ENCODE measurements at regions not wholly inside any gene's neighbourhood (a gene's known extent, or its start where the extent isn't known, plus 50 kb on each side); places are given as distances from the start of the nearest gene placed in this dataset.

DNA sequence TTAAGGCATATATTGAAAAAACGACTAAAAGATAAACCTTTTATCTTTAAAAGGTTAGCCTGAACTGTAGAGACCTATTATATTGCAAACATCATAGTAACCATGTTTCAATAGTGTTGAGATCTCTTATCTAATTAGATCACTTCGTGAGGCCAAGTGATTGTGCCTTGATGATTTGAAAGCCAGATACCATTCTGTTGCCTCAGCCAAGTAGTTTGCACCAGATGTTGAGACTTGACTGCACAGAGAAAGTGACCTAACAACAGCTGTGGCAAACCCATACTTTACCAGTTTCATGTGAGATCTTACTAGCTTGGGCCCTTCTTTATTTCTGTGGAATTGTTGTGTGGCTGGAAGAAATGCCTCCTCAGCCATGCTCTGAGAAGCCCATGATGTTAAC lies 717.3 kb downstream of the KCNJ2 start:
- H3K36me3 ChIP-seq (ENCODE audit: insufficient read depth, low read length): no peaks in the 10 kb centered on the region
- no peak overlapping the region for H2AFZ ChIP-seq (ENCODE audit: low read length)
- no peaks in the 10 kb centered on the region for H3K27me3 ChIP-seq (ENCODE audit: insufficient read depth, low read length, poor library complexity, severe bottlenecking)
- H3F3A ChIP-seq (ENCODE audit: low read depth): no peaks in the 10 kb centered on the region
- TF ChIP-seq, protein P1, sequence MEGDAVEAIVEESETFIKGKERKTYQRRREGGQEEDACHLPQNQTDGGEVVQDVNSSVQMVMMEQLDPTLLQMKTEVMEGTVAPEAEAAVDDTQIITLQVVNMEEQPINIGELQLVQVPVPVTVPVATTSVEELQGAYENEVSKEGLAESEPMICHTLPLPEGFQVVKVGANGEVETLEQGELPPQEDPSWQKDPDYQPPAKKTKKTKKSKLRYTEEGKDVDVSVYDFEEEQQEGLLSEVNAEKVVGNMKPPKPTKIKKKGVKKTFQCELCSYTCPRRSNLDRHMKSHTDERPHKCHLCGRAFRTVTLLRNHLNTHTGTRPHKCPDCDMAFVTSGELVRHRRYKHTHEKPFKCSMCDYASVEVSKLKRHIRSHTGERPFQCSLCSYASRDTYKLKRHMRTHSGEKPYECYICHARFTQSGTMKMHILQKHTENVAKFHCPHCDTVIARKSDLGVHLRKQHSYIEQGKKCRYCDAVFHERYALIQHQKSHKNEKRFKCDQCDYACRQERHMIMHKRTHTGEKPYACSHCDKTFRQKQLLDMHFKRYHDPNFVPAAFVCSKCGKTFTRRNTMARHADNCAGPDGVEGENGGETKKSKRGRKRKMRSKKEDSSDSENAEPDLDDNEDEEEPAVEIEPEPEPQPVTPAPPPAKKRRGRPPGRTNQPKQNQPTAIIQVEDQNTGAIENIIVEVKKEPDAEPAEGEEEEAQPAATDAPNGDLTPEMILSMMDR (conservative IDR thresholded peaks at IDR 0.05; ENCODE audit: low read length): no peak
- TF ChIP-seq EZH2phosphoT487 (IDR thresholded peaks at IDR 0.05; ENCODE audit: borderline replicate concordance): no peak
- H4K20me1 ChIP-seq (ENCODE audit: insufficient read depth, low read length, poor library complexity, severe bottlenecking): no peaks in the 10 kb centered on the region
- no peak overlapping the region for H3K9ac ChIP-seq (ENCODE audit: low read depth, low read length, poor library complexity, severe bottlenecking)
- H3K9me3 ChIP-seq (ENCODE audit: insufficient read depth, low read depth, low read length): no peaks in the 10 kb centered on the region
- no peak overlapping the region for H3K4me2 ChIP-seq (ENCODE audit: low read depth, low read length, poor library complexity, severe bottlenecking)
- no peaks in the 10 kb centered on the region for H3K79me2 ChIP-seq (ENCODE audit: insufficient read depth, low read length)
- H3K4me3 ChIP-seq (ENCODE audit: low read length, poor library complexity, severe bottlenecking): no peak overlapping the region
- no peaks in the 10 kb centered on the region for H3K4me1 ChIP-seq (ENCODE audit: insufficient read depth, low read length, poor library complexity, severe bottlenecking)
- no peaks in the 10 kb centered on the region for H3K9me2 ChIP-seq (replicated peaks; ENCODE audit: low read depth, low read length)

DNA sequence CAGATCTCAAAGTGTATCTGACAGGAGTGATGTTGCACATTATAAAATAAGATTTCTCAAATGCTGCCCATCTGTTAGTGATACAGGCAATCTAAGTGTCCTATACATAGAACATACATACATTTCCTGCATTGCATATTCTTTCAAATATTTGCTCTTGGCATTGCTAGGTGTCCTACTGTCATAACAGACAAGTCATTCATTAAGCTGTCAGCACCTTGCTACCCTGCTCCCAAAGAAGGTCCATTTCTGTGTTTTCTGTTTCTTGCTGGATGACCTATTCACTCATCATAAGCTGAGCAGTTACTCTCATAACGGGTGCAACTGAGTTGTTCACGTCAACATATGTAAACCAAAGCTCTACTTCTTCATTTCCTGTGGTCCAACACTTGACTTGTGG lies 719.0 kb downstream of the KCNJ2 start:
- Histone ChIP-seq H3F3A (ENCODE audit: low read depth) (no peaks in the 10 kb centered on the region), H4K20me1 (ENCODE audit: insufficient read depth, low read length, poor library complexity, severe bottlenecking) (no peaks in the 10 kb centered on the region), H3K9ac (ENCODE audit: low read depth, low read length, poor library complexity, severe bottlenecking) (no peak overlapping the region), H3K9me3 (ENCODE audit: insufficient read depth, low read depth, low read length) (no peaks in the 10 kb centered on the region), H3K36me3 (ENCODE audit: insufficient read depth, low read length) (no peaks in the 10 kb centered on the region), H3K27me3 (ENCODE audit: insufficient read depth, low read length, poor library complexity, severe bottlenecking) (no peaks in the 10 kb centered on the region), H3K4me3 (ENCODE audit: low read length, poor library complexity, severe bottlenecking) (no peak overlapping the region), H3K79me2 (ENCODE audit: insufficient read depth, low read length) (no peaks in the 10 kb centered on the region), H2AFZ (ENCODE audit: low read length) (no peak overlapping the region), H3K4me2 (ENCODE audit: low read depth, low read length, poor library complexity, severe bottlenecking) (no peak overlapping the region), H3K4me1 (ENCODE audit: insufficient read depth, low read length, poor library complexity, severe bottlenecking) (no peaks in the 10 kb centered on the region), H3K9me2 (replicated peaks; ENCODE audit: low read depth, low read length) (no peaks in the 10 kb centered on the region)
- no peak for TF ChIP-seq EZH2phosphoT487 (IDR thresholded peaks at IDR 0.05; ENCODE audit: borderline replicate concordance)

DNA sequence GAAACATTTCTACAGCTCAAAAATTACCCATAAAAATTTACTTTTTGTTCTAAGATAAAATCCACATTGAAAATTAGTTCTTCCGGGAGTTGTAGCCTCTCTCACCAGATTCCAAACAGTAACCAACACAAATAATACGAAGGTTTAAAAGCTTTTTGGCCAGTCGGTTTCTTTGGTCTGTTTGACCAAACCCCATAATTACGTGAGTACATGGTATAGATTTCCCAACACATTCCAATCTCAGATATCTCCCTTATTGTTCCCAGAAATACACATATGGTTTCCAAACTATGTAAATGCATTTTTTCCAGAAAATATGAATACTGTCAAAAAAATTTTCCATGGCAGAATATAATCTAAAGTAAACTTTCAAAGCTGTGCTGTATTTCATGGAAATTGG lies 722.0 kb downstream of the KCNJ2 start:
- Histone ChIP-seq H3F3A (ENCODE audit: low read depth) (no peaks in the 10 kb centered on the region), H3K79me2 (ENCODE audit: insufficient read depth, low read length) (no peaks in the 10 kb centered on the region), H3K4me2 (ENCODE audit: low read depth, low read length, poor library complexity, severe bottlenecking) (no peak overlapping the region), H3K27me3 (ENCODE audit: insufficient read depth, low read length, poor library complexity, severe bottlenecking) (no peaks in the 10 kb centered on the region), H3K9ac (ENCODE audit: low read depth, low read length, poor library complexity, severe bottlenecking) (no peak overlapping the region), H3K36me3 (ENCODE audit: insufficient read depth, low read length) (no peaks in the 10 kb centered on the region), H2AFZ (ENCODE audit: low read length) (no peak overlapping the region), H3K4me3 (ENCODE audit: low read length, poor library complexity, severe bottlenecking) (no peak overlapping the region), H4K20me1 (ENCODE audit: insufficient read depth, low read length, poor library complexity, severe bottlenecking) (no peaks in the 10 kb centered on the region), H3K4me1 (ENCODE audit: insufficient read depth, low read length, poor library complexity, severe bottlenecking) (no peaks in the 10 kb centered on the region), H3K9me3 (ENCODE audit: insufficient read depth, low read depth, low read length) (no peaks in the 10 kb centered on the region), H3K9me2 (replicated peaks; ENCODE audit: low read depth, low read length) (no peaks in the 10 kb centered on the region)
- TF ChIP-seq, protein P1 (conservative IDR thresholded peaks at IDR 0.05; ENCODE audit: low read length): no peak
- TF ChIP-seq EZH2phosphoT487 (IDR thresholded peaks at IDR 0.05; ENCODE audit: borderline replicate concordance): no peak

DNA sequence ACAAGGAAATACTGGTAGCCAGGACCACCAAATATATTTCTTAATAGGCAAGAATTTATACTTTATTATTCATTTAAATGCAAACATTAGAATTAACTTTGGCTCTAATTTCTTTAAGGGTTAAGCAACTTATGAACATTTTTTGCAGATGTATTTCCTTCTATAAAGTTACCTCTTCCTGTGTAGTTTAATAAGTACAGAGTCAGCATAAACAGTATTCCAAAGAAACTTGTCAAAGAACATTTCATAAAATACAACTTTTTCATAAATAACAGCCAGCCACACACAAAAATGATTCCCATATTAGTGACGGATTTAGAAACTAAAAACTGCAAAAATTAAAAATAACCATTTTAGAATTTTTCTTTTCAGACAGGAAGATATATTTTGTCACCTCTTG lies 723.2 kb downstream of the KCNJ2 start:
- Histone ChIP-seq H3K9me3 (ENCODE audit: insufficient read depth, low read depth, low read length) (no peaks in the 10 kb centered on the region), H3K4me2 (ENCODE audit: low read depth, low read length, poor library complexity, severe bottlenecking) (no peak overlapping the region), H3F3A (ENCODE audit: low read depth) (no peaks in the 10 kb centered on the region), H2AFZ (ENCODE audit: low read length) (no peak overlapping the region), H3K27me3 (ENCODE audit: insufficient read depth, low read length, poor library complexity, severe bottlenecking) (no peaks in the 10 kb centered on the region), H3K4me3 (ENCODE audit: low read length, poor library complexity, severe bottlenecking) (no peak overlapping the region), H3K79me2 (ENCODE audit: insufficient read depth, low read length) (no peaks in the 10 kb centered on the region), H3K9me2 (replicated peaks; ENCODE audit: low read depth, low read length) (no peaks in the 10 kb centered on the region), H3K4me1 (ENCODE audit: insufficient read depth, low read length, poor library complexity, severe bottlenecking) (no peaks in the 10 kb centered on the region), H3K9ac (ENCODE audit: low read depth, low read length, poor library complexity, severe bottlenecking) (no peak overlapping the region), H3K36me3 (ENCODE audit: insufficient read depth, low read length) (no peaks in the 10 kb centered on the region), H4K20me1 (ENCODE audit: insufficient read depth, low read length, poor library complexity, severe bottlenecking) (no peaks in the 10 kb centered on the region)
- TF ChIP-seq, protein P1 (conservative IDR thresholded peaks at IDR 0.05; ENCODE audit: low read length): no peak
- TF ChIP-seq EZH2phosphoT487 (IDR thresholded peaks at IDR 0.05; ENCODE audit: borderline replicate concordance): no peak

All from Loucy (cell line).